Heart right ventricle (tissue), 16 donors: ENCODE measurements at regions not wholly inside any gene's neighbourhood (a gene's known extent, or its start where the extent isn't known, plus 50 kb on each side); places are given as distances from the start of the nearest gene placed in this dataset.

Experiments
- ATAC-seq, 8 donors: fragments of 200-7000 bp; cut with Tn5 transposase; one replicate each; pipeline ENCODE4 v1.9.1; 2020; ENCODE audit warnings: mild to moderate bottlenecking in 8 of 8, moderate library complexity in 8 of 8, moderate number of reproducible peaks in 1 of 8
- DNase-seq, 2 donors: peaks; one replicate each; pipeline ENCODE4 v3.0.0-alpha.2; 2020
- H3K27ac ChIP-seq, 10 donors: fragments of 200-600 bp; sonication (generic) in 2 of 10; one replicate each; pipeline versions ENCODE4 v1.5.0 to v1.8.0; 2020 to 2022; ENCODE audit warnings: mild to moderate bottlenecking in 3 of 10
- H3K27me3 ChIP-seq, 7 donors: fragments of 200-600 bp; one replicate each; pipeline ENCODE4 v1.8.0; 2021 to 2022; ENCODE audit warnings: mild to moderate bottlenecking in 2 of 7
- H3K36me3 ChIP-seq, 9 donors: fragments of 200-600 bp; sonication (generic) in 1 of 9; one replicate each; pipeline versions ENCODE4 v1.5.0 to v1.8.0; 2020 to 2022; ENCODE audit warnings: mild to moderate bottlenecking in 2 of 9
- H3K4me1 ChIP-seq, 9 donors: fragments of 200-600 bp; sonication (generic) in 1 of 9; one replicate each; pipeline versions ENCODE4 v1.5.0 to v1.8.0; 2020 to 2022; ENCODE audit warnings: mild to moderate bottlenecking in 4 of 9
- H3K4me3 ChIP-seq, 10 donors: fragments of 200-600 bp; sonication (generic) in 2 of 10; one replicate each; pipeline versions ENCODE4 v1.5.0 to v1.8.0; 2020 to 2022; ENCODE audit warnings: mild to moderate bottlenecking in 7 of 10, moderate library complexity in 2 of 10
- H3K9me3 ChIP-seq, 11 donors: fragments of 200-600 bp in 10 of 11; sonication (generic) in 2 of 11; one replicate each; pipeline versions ENCODE4 v1.5.0 to v1.8.0; 2013 to 2022; ENCODE audit warnings: mild to moderate bottlenecking in 2 of 11, control low read depth in 1 of 11, moderate library complexity in 1 of 11
- WGBS, 2 donors: extraction: QIAGEN DNeasy Blood & Tissue Kit; methylation state at CpG; one replicate each; pipeline ENCODE4 v1.1.7; 2013; ENCODE audit warnings: inconsistent platforms in 1 of 2; 5-methylcytosine and 5-hydroxymethylcytosine counted together
- intact Hi-C, 10 donors: fragments of 100-400 bp; cut with DNase I; formaldehyde crosslinking; loops; one replicate each; pipeline versions ENCODE4 v1.11.1 to v1.14.2; 2022
- TF ChIP-seq, protein P1 (sequence below), 9 donors: fragments of 200-600 bp; sonication (generic) in 2 of 9; IDR thresholded peaks; one replicate each; pipeline versions ENCODE4 v1.5.0 to v1.8.0; 2021 to 2022; ENCODE audit warnings: antibody characterized with exemption in 9 of 9, mild to moderate bottlenecking in 5 of 9, moderate library complexity in 1 of 9
- donor health status: Arrhythmogenic right ventricular cardiomyopathy.
- donor health status: ischemic (EF 13 %, LVEDD 7.1; RV severe dilation, severe dysfunction).
- donor health status: healthy with polysubstance abuse.
- donor health status: DM: no; HTN: yes; CAD: no.
- donor health status: DM: no; HTN: no; CAD: no.
- donor health status: ischemic (EF 25% LVEDD 6.9; RV normal size, moderate dysfunction).
- donor health status: ischemic (EF 25% LVEDD 5.7; RV mildly dilated, moderate dysfunction).
- donor health status: healthy.
- donor health status: DM: yes; HTN: yes; CAD: no.
- donor health status: Ischemic cardiomyopathy.
- donor health status: ischemic (EF 35%, LVEDD 5.7; RV mildly dilated, moderate dysfunction).
- donor health status: nonischemic (EF 11% LVEDD 7.7; RV severe dilation, severe dysfunction).
- donor health status: DM: yes; HTN: yes; CAD: no.
- donor health status: PGD.
- donor health status: ischemic (EF 29% LVEDD 5.4; RV normal size, mild dysfunction).
- donor health status: nonischemic (EF 23%, LVEDD 6.1; RV moderate dilation, normal function).

DNA sequence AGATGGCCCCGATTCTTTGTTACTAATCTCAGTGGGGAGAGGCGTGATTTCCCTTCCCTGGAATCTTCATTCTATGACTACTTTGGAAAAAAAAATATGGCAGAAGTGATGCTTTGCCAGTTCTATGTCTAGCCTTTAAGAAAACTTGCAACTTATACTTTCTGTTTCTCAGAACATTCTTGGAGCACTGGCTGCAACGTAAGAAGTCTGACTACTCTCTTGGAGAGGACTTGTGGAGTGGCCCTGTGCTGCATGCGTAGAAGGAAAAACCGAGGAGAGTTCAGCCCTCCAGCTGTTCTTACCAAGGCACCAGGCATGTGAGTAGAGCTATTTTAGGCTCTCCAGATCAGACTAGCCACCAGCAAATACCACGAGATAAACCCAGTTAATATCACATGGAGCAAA lies 77.6 kb upstream of the STXBP5 start:
- no peak overlapping the region for H3K4me3 ChIP-seq
- intact Hi-C loops = no loop called here
- DNase-seq (peak in 1 of 2 donors; percentile 16), ATAC-seq (peak in 7 of 8 donors; percentile 72 to 97 (median 90))
- peaks cover 0 to 15% (median 4%) of the 10 kb centered on the region in 9 donors for H3K4me1 ChIP-seq
- H3K27me3 ChIP-seq = no peaks in the 10 kb centered on the region
- WGBS, 2 donors = 58 to 63% methylated on average over 6 of the region's 6 CpGs
- H3K9me3 ChIP-seq = no peaks in the 10 kb centered on the region
- peak overlapping the region in 3 of 10 donors; percentile 8 to 53 (median 14) for H3K27ac ChIP-seq
- TF ChIP-seq, protein P1, sequence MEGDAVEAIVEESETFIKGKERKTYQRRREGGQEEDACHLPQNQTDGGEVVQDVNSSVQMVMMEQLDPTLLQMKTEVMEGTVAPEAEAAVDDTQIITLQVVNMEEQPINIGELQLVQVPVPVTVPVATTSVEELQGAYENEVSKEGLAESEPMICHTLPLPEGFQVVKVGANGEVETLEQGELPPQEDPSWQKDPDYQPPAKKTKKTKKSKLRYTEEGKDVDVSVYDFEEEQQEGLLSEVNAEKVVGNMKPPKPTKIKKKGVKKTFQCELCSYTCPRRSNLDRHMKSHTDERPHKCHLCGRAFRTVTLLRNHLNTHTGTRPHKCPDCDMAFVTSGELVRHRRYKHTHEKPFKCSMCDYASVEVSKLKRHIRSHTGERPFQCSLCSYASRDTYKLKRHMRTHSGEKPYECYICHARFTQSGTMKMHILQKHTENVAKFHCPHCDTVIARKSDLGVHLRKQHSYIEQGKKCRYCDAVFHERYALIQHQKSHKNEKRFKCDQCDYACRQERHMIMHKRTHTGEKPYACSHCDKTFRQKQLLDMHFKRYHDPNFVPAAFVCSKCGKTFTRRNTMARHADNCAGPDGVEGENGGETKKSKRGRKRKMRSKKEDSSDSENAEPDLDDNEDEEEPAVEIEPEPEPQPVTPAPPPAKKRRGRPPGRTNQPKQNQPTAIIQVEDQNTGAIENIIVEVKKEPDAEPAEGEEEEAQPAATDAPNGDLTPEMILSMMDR (IDR thresholded peaks at IDR 0.05) = no peak
- H3K36me3 ChIP-seq = no peaks in the 10 kb centered on the region

DNA sequence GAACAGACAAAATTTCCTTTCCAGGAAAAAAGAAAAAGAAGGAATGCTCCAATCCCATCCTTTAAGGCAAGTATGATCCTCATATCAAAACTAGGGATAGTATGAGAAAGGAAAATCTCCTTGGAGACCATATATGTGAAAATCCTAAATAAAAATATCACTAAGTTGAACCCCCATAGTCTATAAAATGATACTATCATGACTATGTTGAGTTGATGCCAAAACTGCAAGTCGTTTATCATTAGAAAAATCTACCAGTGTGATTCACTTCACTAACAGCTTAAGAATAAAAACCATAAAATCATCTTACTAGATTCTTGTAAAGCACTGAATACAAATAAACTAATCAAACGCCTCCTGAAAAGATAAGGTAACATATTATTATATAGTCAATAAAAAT lies 76.6 kb upstream of the STXBP5 start:
- TF ChIP-seq, protein P1 (IDR thresholded peaks at IDR 0.05) = no peak
- 76 to 78% methylated on average over 2 of the region's 2 CpGs for WGBS, 2 donors
- no peaks in the 10 kb centered on the region for H3K36me3 ChIP-seq
- peaks cover 0 to 17% (median 6%) of the 10 kb centered on the region in 9 donors for H3K4me1 ChIP-seq
- no peak overlapping the region for H3K4me3 ChIP-seq
- intact Hi-C loops = no loop called here
- H3K9me3 ChIP-seq = no peaks in the 10 kb centered on the region
- H3K27me3 ChIP-seq = no peaks in the 10 kb centered on the region
- no peak overlapping the region for H3K27ac ChIP-seq
- DNase-seq (no peak), ATAC-seq (no peak)

DNA sequence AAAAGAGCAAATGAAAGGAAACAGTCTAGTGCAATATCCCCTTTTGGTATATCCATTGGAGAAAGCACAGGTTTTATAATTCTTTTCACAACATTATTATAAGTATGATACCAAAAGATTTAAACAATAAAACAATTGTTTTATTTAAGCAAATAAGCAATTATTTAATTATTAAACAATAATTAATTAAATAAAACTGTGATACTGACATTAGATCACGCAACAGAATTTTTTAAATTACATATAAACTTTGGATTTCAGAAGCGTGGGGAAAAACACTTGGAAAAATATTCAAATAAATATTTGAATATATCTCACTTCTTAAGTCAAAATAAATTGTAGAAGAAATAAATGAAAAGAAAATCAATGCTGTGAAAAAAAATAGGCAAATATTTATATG lies 76.2 kb upstream of the STXBP5 start:
- no peak for DNase-seq
- 97 to 99% methylated on average over 2 of the region's 2 CpGs for WGBS, 2 donors
- Histone ChIP-seq H3K9me3 (no peaks in the 10 kb centered on the region), H3K4me1 (peaks cover 0 to 17% (median 6%) of the 10 kb centered on the region in 9 donors), H3K27me3 (no peaks in the 10 kb centered on the region), H3K27ac (no peak overlapping the region), H3K4me3 (no peak overlapping the region), H3K36me3 (no peaks in the 10 kb centered on the region)
- TF ChIP-seq, protein P1 (IDR thresholded peaks at IDR 0.05) = no peak
- ATAC-seq = no peak
- intact Hi-C loops = no loop called here

DNA sequence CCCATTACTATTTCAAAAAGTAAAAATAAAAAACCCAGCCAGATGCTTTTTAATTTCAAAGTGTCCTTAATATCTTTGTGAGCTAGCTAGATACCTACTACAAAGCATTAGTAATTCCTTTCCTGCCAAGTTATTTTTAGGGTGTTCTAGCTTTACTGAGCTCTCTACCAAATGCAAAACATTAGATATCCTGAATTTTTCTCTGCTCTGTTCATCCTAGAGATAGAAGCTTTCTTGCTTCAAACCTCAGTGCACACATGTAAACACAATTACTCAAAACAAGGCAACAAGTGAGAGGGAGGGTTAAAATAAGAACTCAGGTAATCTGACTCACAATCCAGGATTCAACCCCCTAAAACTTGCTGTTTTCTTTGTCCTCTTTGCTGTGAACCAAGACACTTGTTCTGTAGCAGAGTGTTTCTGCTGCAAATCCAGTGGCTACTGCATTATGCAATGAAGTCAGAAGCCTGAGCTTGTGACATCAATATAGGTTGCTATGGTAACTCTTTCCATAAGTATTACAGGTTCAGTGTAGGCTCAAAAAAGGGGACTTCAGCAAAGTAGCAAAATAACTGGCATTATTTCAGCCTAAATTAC lies 72.6 kb upstream of the STXBP5 start:
- Histone ChIP-seq H3K36me3 (no peaks in the 10 kb centered on the region), H3K4me1 (peaks cover 0 to 17% (median 8%) of the 10 kb centered on the region in 9 donors), H3K4me3 (no peak overlapping the region), H3K9me3 (no peaks in the 10 kb centered on the region), H3K27ac (peak overlapping the region in 1 of 10 donors; percentile 10), H3K27me3 (no peaks in the 10 kb centered on the region)
- TF ChIP-seq, protein P1 (IDR thresholded peaks at IDR 0.05) = no peak
- ATAC-seq (no peak), DNase-seq (no peak)
- intact Hi-C loops = loop anchor here in 1 of 10 donors (5.0 kb wide), 1 partner anchor 71 kb away; the partner anchor contains the start of gene STXBP5
